Activated CD4-positive, alpha-beta T cell treated with anti-CD3 and anti-CD28 coated beads, Interleukin-2, amount 10 ng/mL, durations not matched to agents 7 days and 5 days (primary cell): ENCODE measurements at regions not wholly inside any gene's neighbourhood (a gene's known extent, or its start where the extent isn't known, plus 50 kb on each side); places are given as distances from the start of the nearest gene placed in this dataset.

ENCODE experiments used
- CTCF ChIA-PET: fragments of 350-600 bp; sonication (Branson Sonifier 250); formaldehyde crosslinking; loops from one replicate; lab custom pipeline; 2021; ENCODE audit warnings: antibody characterized with exemption; lab: Charles Lee
- POLR2A ChIA-PET: fragments of 350-600 bp; sonication (Branson Sonifier 250); formaldehyde crosslinking; loops from one replicate; lab custom pipeline; 2021; ENCODE audit warnings: antibody characterized with exemption; lab: Charles Lee
- DNase-seq: peaks from one replicate; pipeline ENCODE4 v3.0.0-alpha.2; 2020
- H3K27ac Mint-ChIP-seq: one replicate; pipeline ENCODE4 v1.8.0; 2021; ENCODE audit warnings: mild to moderate bottlenecking, moderate library complexity, mixed read lengths
- H3K27me3 Mint-ChIP-seq: one replicate; pipeline ENCODE4 v1.8.0; 2021; ENCODE audit warnings: mixed read lengths
- H3K36me3 Mint-ChIP-seq: one replicate; pipeline ENCODE4 v1.8.0; 2021; ENCODE audit warnings: low read depth, mixed read lengths
- H3K4me1 Mint-ChIP-seq: one replicate; pipeline ENCODE4 v1.8.0; 2021; ENCODE audit warnings: mixed read lengths
- H3K4me3 Mint-ChIP-seq: one replicate; pipeline ENCODE4 v1.8.0; 2021; ENCODE audit warnings: mild to moderate bottlenecking, moderate library complexity, mixed read lengths
- H3K9me3 Mint-ChIP-seq: one replicate; pipeline ENCODE4 v1.8.0; 2021; ENCODE audit warnings: mixed read lengths

- no peak overlapping the region for H3K27ac Mint-ChIP-seq
- ChIA-PET POLR2A (no interaction called here), CTCF (no interaction called here)
- no peaks in the 10 kb centered on the region for H3K4me1 Mint-ChIP-seq
- H3K9me3 Mint-ChIP-seq: peaks cover 5% of the 10 kb centered on the region
- H3K27me3 Mint-ChIP-seq: no peaks in the 10 kb centered on the region
- no peak overlapping the region for H3K4me3 Mint-ChIP-seq
- no peaks in the 10 kb centered on the region for H3K36me3 Mint-ChIP-seq
- no peak for DNase-seq
These were observed 1615.8 kb downstream of the ARAP2 start for GRCh38 chr4:34628471-34628870.

- ChIA-PET CTCF (no interaction called here), POLR2A (no interaction called here)
- no peak for DNase-seq
- Mint-ChIP-seq H3K27ac (no peak overlapping the region), H3K27me3 (no peaks in the 10 kb centered on the region), H3K9me3 (peaks cover 5% of the 10 kb centered on the region), H3K4me3 (no peak overlapping the region), H3K36me3 (no peaks in the 10 kb centered on the region), H3K4me1 (no peaks in the 10 kb centered on the region)
These were observed 1614.9 kb downstream of the ARAP2 start for GRCh38 chr4:34629451-34629850.

- Mint-ChIP-seq H3K4me3 (no peak overlapping the region), H3K27ac (no peak overlapping the region), H3K27me3 (no peaks in the 10 kb centered on the region), H3K36me3 (no peaks in the 10 kb centered on the region), H3K9me3 (no peaks in the 10 kb centered on the region), H3K4me1 (no peaks in the 10 kb centered on the region)
- ChIA-PET POLR2A (no interaction called here), CTCF (no interaction called here)
- DNase-seq: no peak
These were observed 1611.1 kb downstream of the ARAP2 start for GRCh38 chr4:34633241-34633640.

GRCh38 chr4:34636623-34637022, 1607.7 kb downstream of the ARAP2 start:
- H3K27me3 Mint-ChIP-seq: no peaks in the 10 kb centered on the region
- no peak for DNase-seq
- ChIA-PET CTCF (no interaction called here), POLR2A (no interaction called here)
- H3K36me3 Mint-ChIP-seq: no peaks in the 10 kb centered on the region
- no peak overlapping the region for H3K27ac Mint-ChIP-seq
- peaks cover 8% of the 10 kb centered on the region for H3K9me3 Mint-ChIP-seq
- no peak overlapping the region for H3K4me3 Mint-ChIP-seq
- no peaks in the 10 kb centered on the region for H3K4me1 Mint-ChIP-seq

- ChIA-PET CTCF (no interaction called here), POLR2A (no interaction called here)
- Mint-ChIP-seq H3K4me3 (no peak overlapping the region), H3K4me1 (no peaks in the 10 kb centered on the region), H3K27me3 (no peaks in the 10 kb centered on the region), H3K36me3 (no peaks in the 10 kb centered on the region), H3K27ac (no peak overlapping the region), H3K9me3 (peaks cover 8% of the 10 kb centered on the region)
- DNase-seq: no peak
These were observed 1600.8 kb downstream of the ARAP2 start for GRCh38 chr4:34643476-34643875.

- CTCF ChIA-PET: no interaction called here
- no peak for DNase-seq
- Mint-ChIP-seq H3K4me3 (no peak overlapping the region), H3K27me3 (no peaks in the 10 kb centered on the region), H3K36me3 (no peaks in the 10 kb centered on the region), H3K9me3 (peaks cover 5% of the 10 kb centered on the region), H3K27ac (no peak overlapping the region), H3K4me1 (no peaks in the 10 kb centered on the region)
- POLR2A ChIA-PET: no interaction called here
These were observed 1599.7 kb downstream of the ARAP2 start for GRCh38 chr4:34644579-34645115.

- no peaks in the 10 kb centered on the region for H3K27me3 Mint-ChIP-seq
- no peak for DNase-seq
- CTCF ChIA-PET: no interaction called here
- H3K36me3 Mint-ChIP-seq: no peaks in the 10 kb centered on the region
- H3K27ac Mint-ChIP-seq: no peak overlapping the region
- H3K4me1 Mint-ChIP-seq: no peaks in the 10 kb centered on the region
- POLR2A ChIA-PET: no interaction called here
- no peaks in the 10 kb centered on the region for H3K9me3 Mint-ChIP-seq
- no peak overlapping the region for H3K4me3 Mint-ChIP-seq
These were observed 1594.6 kb downstream of the ARAP2 start for GRCh38 chr4:34649716-34650115.

GRCh38 chr4:34664051-34664450, 1580.3 kb downstream of the ARAP2 start:
- H3K4me1 Mint-ChIP-seq: no peaks in the 10 kb centered on the region
- CTCF ChIA-PET: no interaction called here
- POLR2A ChIA-PET: no interaction called here
- H3K27ac Mint-ChIP-seq: no peak overlapping the region
- H3K9me3 Mint-ChIP-seq: peaks cover 3% of the 10 kb centered on the region
- DNase-seq: no peak
- H3K36me3 Mint-ChIP-seq: no peaks in the 10 kb centered on the region
- no peaks in the 10 kb centered on the region for H3K27me3 Mint-ChIP-seq
- H3K4me3 Mint-ChIP-seq: no peak overlapping the region

GRCh38 chr4:34676400-34676799, 1567.9 kb downstream of the ARAP2 start:
- no peak overlapping the region for H3K4me3 Mint-ChIP-seq
- no peaks in the 10 kb centered on the region for H3K36me3 Mint-ChIP-seq
- no peaks in the 10 kb centered on the region for H3K27me3 Mint-ChIP-seq
- ChIA-PET CTCF (no interaction called here), POLR2A (no interaction called here)
- H3K4me1 Mint-ChIP-seq: no peaks in the 10 kb centered on the region
- H3K27ac Mint-ChIP-seq: no peak overlapping the region
- no peak for DNase-seq
- H3K9me3 Mint-ChIP-seq: peaks cover 5% of the 10 kb centered on the region

- DNase-seq: no peak
- no peak overlapping the region for H3K27ac Mint-ChIP-seq
- no peaks in the 10 kb centered on the region for H3K27me3 Mint-ChIP-seq
- no peaks in the 10 kb centered on the region for H3K36me3 Mint-ChIP-seq
- ChIA-PET CTCF (no interaction called here), POLR2A (no interaction called here)
- peaks cover 4% of the 10 kb centered on the region for H3K9me3 Mint-ChIP-seq
- no peaks in the 10 kb centered on the region for H3K4me1 Mint-ChIP-seq
- no peak overlapping the region for H3K4me3 Mint-ChIP-seq
These were observed 1565.9 kb downstream of the ARAP2 start for GRCh38 chr4:34678431-34678830.

GRCh38 chr4:34679228-34679627, 1565.1 kb downstream of the ARAP2 start:
- Mint-ChIP-seq H3K9me3 (peaks cover 4% of the 10 kb centered on the region), H3K4me1 (no peaks in the 10 kb centered on the region), H3K4me3 (no peak overlapping the region), H3K36me3 (no peaks in the 10 kb centered on the region), H3K27me3 (no peaks in the 10 kb centered on the region), H3K27ac (no peak overlapping the region)
- no peak for DNase-seq
- POLR2A ChIA-PET: no interaction called here
- CTCF ChIA-PET: no interaction called here

GRCh38 chr4:34709564-34709963, 1534.8 kb downstream of the ARAP2 start:
- DNase-seq: no peak
- POLR2A ChIA-PET: no interaction called here
- peaks cover 7% of the 10 kb centered on the region for H3K9me3 Mint-ChIP-seq
- no peaks in the 10 kb centered on the region for H3K27me3 Mint-ChIP-seq
- H3K4me3 Mint-ChIP-seq: no peak overlapping the region
- H3K36me3 Mint-ChIP-seq: no peaks in the 10 kb centered on the region
- H3K27ac Mint-ChIP-seq: no peak overlapping the region
- CTCF ChIA-PET: no interaction called here
- no peaks in the 10 kb centered on the region for H3K4me1 Mint-ChIP-seq

GRCh38 chr4:34718576-34719245, 1525.6 kb downstream of the ARAP2 start:
- H3K27ac Mint-ChIP-seq: no peak overlapping the region
- H3K27me3 Mint-ChIP-seq: no peaks in the 10 kb centered on the region
- ChIA-PET POLR2A (no interaction called here), CTCF (no interaction called here)
- no peak overlapping the region for H3K4me3 Mint-ChIP-seq
- H3K9me3 Mint-ChIP-seq: no peaks in the 10 kb centered on the region
- DNase-seq: no peak
- H3K4me1 Mint-ChIP-seq: no peaks in the 10 kb centered on the region
- H3K36me3 Mint-ChIP-seq: no peaks in the 10 kb centered on the region

- Mint-ChIP-seq H3K36me3 (no peaks in the 10 kb centered on the region), H3K27me3 (no peaks in the 10 kb centered on the region), H3K4me3 (no peak overlapping the region), H3K27ac (no peak overlapping the region), H3K9me3 (no peaks in the 10 kb centered on the region), H3K4me1 (no peaks in the 10 kb centered on the region)
- ChIA-PET CTCF (no interaction called here), POLR2A (no interaction called here)
- no peak for DNase-seq
These were observed 1523.7 kb downstream of the ARAP2 start for GRCh38 chr4:34720571-34720970.
